ENCODE measurements at regions not wholly inside any gene's neighbourhood (a gene's known extent, or its start where the extent isn't known, plus 50 kb on each side); places are given as distances from the start of the nearest gene placed in this dataset.

GRCh38 chr2:59167514-59167913 is 926.4 kb upstream of the FANCL start:
- TF ChIP-seq FOXK2 (IDR thresholded peaks at IDR 0.05), result no peak
- no peak for TF ChIP-seq FOXM1 (IDR thresholded peaks at IDR 0.05; ENCODE audit: low read depth, low read length)
- no peak for TF ChIP-seq TAF1 (IDR thresholded peaks at IDR 0.05; ENCODE audit: borderline replicate concordance, low read depth, low read length)
- no peak for TF ChIP-seq STAT1 (conservative IDR thresholded peaks at IDR 0.05)
- TF ChIP-seq TCF3 (IDR thresholded peaks at IDR 0.05; ENCODE audit: borderline replicate concordance, insufficient read depth, low read depth, low read length), result no peak
- no peak for TF ChIP-seq ZBTB33 (IDR thresholded peaks at IDR 0.05)
- TF ChIP-seq SIN3A (IDR thresholded peaks at IDR 0.05; ENCODE audit: low read depth, low read length), result no peak

Data from GM12878 (cell line).